ENCODE measurements at regions not wholly inside any gene's neighbourhood (a gene's known extent, or its start where the extent isn't known, plus 50 kb on each side); places are given as distances from the start of the nearest gene placed in this dataset.

DNA sequence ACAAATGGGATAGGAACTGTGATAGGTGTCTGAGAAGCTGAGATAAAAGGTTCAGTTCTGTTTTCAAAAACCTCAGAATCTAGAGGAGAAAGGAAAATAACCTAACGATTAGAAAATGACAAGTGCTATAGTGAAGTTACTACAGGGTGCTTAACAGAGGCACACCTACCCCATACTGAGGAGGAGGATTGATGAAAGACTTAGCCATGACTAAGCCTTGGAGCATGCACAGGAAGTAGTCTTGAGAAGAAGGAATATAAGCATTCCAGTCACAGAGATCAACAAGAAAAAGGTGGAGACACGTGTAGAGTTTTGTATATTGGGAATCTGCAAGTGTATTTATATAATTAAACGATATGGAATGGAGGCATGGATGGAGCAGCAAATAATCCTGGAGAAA, 1225.5 kb upstream of the CELF2 start:
- TF ChIP-seq POLR2A (IDR thresholded peaks at IDR 0.05; ENCODE audit: low read depth, low read length), result no peak
- TF ChIP-seq POLR2AphosphoS5 (IDR thresholded peaks at IDR 0.05; ENCODE audit: low read depth, low read length), result no peak
- no peak for TF ChIP-seq TAF1 (IDR thresholded peaks at IDR 0.05; ENCODE audit: borderline replicate concordance, low read depth, low read length)
